Muscle of back (tissue), 3 donors: ENCODE measurements at regions not wholly inside any gene's neighbourhood (a gene's known extent, or its start where the extent isn't known, plus 50 kb on each side); places are given as distances from the start of the nearest gene placed in this dataset.

Experiments used
- DNase-seq, 3 donors: peaks; one replicate each; pipeline versions ENCODE4 v3.0.0 to v3.0.0-alpha.2; 2013

DNA sequence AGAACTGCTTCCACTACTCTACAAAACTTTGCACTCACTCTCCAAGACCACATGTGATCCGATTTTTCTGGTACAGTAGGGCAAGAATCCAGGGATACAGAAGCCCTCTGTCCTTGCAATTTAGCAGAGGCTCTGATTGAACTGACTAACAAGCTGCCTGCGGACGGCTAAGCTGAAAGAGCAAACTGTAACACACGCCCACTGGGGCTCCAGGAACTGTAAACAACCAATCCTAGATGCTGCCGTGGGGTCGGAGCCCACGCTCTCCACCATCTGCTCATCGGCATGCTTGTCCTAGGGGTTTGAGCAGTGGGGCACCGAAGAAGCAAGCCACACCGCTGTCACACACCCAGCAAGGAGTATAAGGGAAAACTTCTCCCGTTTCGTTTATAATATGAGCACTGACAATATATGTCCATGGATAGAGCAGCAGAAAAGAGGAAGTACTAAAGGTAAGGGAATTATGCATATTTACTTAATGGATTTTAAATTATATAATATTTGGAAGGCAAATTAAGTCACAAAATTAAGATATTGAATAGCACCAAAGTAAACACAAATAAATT, 634.4 kb upstream of the POT1 start:
- DNase-seq: no peak

GRCh38 chr7:125563557-125563956, 633.9 kb upstream of the POT1 start:
- DNase-seq: no peak

DNA sequence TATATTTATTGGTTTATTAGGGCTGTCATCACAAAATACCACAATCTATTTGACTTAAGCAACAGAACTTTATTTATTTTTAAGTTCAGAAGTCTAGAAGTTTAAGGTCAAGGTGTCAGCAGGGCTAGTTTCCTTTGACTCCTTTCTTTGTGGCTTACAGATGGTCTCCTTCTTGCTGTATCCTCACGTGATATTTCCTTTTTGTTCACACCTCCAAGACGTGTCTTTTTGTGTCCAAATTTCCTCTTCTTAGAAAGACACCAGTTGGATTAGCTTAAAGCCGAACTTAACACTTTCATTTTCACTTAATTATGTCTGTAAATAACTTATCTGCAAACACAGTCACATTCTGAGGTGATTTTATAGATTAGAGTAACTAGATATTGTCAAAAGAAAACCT, 631.4 kb upstream of the POT1 start:
- no peak for DNase-seq

DNA sequence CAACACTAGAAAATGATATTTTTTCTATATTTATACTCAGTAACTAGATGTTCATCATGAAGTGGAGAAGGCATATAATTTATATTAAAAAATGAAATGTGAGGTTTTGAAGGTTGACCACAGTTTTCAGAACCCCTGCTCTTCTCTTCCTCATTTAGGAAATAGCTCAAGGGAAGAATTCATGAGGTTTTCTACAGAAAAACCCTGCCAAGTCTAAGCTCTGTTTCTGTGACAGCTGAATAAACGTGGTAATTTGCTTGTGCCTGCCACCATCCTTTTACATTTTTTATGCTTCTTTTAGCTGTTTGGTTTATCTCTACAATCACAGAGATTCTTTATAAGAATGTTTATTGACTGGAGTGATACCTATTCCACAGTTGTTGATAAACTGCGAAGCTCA, 630.3 kb upstream of the POT1 start:
- no peak for DNase-seq

DNA sequence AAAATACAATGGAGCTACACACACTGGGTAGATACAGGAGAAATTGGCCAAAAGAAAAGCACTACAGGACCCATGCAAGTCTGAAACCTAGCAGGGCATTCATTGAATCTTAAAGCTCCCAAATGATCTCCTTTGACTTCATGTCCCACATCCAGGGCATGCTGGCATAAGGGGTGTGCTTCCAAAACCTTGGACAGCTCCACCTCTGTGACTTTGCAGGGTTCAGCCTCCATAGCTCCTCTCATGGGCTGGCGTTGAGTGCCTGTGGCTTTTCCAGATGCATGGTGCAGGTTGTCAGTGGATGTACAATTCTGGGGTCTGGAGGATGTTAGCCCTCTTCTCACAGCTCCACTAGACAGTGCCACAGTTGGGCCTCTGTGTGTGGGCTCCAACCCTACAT, 626.3 kb upstream of the POT1 start:
- DNase-seq: no peak

- no peak for DNase-seq
Measured at GRCh38 chr7:125551008-125551407, 621.4 kb upstream of the POT1 start.

DNA sequence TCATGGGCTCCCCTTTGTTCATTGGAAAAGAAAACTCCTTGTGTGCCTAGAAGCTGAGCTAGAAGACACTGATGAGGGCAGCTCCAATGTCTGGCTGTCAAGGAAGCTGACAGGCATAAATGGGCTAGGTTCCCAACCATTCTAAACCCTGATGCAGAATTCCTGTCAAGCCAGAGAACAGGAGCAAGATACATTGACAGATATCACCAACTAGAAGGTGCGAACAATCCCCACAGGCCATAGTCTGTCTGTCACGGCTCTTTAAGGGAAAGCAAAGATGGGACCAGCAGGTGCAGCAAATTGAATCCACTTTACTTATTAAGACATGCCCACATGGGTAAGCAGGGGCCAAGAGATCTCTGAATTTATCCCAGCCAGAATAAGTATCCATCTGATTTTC, 617.9 kb upstream of the POT1 start:
- DNase-seq: no peak

DNA sequence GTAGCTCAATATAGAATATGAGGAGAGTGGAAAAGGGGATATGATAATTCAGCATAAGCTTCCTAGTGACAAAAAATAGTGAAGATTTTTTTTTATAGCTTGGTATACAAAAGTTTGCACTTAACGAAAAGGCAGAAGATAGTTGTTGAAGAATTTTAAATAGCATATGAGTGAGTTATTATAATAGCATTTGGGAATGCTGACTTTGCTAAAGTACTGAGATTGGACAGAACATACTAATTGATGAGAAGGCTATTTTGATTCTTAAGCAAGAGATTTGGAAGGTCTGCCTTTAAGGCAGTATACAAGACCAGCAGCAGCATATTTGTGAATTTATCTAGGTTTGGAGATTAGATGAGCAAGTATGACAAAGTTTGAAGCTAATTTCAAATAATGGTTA, 600.9 kb upstream of the POT1 start:
- DNase-seq: no peak

- no peak for DNase-seq
Measured at GRCh38 chr7:125529249-125529648, 599.6 kb upstream of the POT1 start.

DNA sequence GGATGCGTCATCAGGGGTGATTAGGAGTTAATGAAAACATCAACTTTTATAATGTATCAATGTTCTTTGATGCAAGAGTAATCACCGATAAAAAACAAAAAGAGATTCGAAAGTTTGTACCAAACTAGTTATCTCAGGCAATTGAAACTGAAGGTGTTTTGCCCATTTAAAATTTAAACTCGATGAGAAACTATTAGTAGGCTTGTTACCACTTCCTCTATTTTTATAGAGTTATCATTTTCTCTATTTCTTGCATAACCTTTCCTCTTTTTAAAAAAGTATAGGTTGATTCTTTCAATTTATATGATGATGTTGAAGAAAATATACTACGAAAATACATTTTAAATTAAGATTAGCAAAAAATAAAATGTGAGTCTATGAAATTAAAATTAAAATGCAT, 597.3 kb upstream of the POT1 start:
- DNase-seq: no peak

DNA sequence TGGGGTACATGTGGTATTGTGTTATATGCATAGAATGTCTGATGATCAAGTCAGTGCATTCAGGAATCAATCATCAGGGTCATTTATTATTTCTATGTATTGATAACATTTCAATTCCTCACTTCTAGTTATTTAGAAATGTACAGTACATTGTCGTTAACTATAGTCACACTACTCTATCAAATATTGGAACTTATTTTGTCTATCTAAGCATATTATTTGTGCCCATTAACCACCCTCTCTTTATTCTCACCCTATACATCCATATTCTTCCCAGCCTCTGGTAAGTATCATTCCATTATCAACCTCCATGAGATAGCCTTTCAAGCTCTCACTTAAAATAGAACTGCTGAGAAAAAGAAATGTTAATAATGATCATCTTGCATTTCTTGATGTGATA, 596.5 kb upstream of the POT1 start:
- no peak for DNase-seq

- DNase-seq: peak; percentile 38 to 81 (median 41)
Measured at GRCh38 chr7:125516194-125516593, 586.6 kb upstream of the POT1 start.

DNA sequence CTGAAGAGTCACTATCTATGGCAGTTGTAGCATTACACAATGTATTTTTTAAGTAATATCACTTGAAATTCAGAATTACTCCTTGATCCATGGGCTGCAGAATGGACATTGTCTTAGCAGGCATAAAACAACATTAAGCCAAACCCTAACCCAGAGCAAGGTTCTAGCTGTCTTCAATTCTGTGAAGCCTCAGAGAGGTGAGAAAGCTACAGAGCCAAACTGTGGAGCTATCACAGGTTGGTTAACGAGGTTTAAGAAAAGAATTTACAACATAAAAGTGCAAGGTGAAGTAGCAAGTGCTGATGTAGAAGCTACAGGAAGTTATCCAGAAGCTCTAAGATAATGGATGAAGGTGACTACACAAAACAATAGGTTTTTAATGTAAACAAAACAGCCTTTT, 582.7 kb upstream of the POT1 start:
- no peak for DNase-seq

DNA sequence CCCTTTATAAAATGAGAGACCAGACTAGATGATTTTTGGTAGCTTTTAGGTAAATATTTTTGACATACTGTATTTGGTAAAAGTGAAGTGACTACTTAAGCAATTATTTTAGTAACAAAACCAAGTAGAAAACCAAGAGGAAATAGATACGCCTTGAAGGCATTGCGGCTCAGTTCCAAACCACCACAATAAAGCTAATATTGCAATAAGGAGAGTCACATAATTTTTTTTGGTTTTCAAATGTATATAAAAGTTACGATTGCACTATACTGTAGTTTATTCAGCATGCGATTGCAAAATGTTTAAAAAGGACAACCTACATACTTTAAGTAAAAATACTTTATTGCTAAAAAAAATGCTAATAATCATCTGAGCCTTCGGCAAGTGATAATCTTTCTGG, 581.7 kb upstream of the POT1 start:
- DNase-seq: no peak

- no peak for DNase-seq
Measured at GRCh38 chr7:125506331-125506730, 576.7 kb upstream of the POT1 start.

DNA sequence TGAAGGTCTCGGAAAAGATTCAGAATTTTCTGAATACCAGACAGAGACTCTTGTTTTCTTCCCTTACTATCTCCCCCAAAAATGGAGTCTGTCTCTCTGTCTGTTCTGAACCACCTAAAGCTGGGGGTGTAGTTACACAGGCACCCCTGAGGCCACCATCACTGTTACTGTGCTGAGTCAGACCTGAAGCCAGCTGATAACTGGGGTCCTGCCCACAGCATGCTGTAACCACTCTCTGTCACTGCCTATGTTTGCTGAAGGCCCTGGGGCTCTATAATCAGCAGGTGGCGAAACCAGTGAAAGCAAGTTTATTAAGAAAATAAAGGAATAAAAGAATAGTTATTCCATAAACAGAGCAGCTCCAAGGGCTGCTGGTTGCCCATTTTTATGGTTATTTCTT, 575.2 kb upstream of the POT1 start:
- no peak for DNase-seq

DNA sequence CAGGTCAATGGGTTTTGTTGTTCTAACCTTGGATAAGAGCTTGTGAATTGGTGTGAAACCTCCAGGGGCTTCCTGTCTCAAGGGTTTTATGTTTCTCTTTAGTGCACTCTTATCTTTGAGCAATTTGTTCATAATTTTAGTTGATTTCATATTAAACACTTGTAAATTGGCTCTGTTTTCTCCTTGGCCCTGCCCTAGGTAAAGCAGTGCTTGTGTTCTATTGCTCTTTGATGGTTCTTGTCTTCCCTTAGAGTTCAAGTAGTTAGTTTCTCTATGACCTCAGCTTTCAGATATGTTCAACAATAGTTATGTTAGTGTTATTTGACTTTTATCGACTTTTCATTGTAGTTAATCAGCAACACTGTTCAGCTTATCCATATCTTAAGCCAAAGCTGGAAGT, 566.4 kb upstream of the POT1 start:
- no peak for DNase-seq

DNA sequence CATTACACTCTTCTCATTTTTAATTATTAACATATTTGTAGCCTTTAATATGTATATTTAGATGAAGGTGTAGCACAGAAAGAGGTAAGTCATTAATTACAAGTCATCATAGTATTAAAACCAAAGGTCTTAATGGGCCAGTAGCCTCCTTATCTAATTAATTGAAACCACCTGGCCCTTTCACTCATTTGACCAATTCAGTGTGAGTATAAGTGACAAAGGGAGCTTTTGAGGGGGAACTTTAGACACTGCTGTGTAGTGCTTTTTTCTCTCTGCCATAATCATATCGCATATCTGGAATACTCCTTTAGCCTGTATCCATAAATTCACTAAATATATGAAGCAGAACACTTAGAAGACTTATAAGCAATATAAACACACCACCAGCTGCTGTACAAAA, 562.9 kb upstream of the POT1 start:
- DNase-seq: no peak

DNA sequence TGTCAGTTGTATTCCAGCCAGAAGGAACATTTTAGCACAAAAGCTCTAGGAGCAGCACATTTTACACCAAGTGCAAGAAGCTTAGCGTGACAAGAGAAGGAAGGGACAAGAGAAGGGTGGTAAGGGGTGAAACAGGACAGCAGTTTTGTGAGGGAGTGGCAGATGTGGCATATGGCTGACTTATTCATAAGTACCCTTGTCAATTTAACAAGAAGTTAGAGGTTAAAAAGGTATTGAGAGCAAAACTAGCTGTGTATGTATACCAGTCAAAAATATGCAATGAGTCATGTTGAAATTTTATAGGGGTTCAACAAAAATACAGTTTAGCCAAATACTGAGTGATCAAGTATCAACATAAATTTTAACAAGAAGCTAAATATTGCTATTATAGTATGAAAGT, 561.5 kb upstream of the POT1 start:
- no peak for DNase-seq

DNA sequence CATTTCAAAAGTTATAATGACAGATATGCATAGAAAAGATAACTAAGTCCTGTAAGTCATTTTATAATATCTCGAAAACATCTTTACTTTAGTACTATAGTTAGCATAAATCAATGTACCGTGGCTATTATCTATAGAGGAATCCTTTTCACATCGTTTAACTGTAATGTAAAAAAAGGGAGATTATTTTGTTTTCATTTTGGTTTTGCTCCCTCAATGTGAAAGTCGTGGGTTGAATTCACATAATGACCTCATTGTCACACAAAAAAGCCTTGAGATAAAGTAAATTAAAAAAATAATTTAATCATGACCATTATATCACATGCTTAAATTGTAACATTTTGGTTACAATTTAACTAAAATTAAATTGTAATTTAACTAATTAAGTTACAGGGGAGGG, 560.5 kb upstream of the POT1 start:
- no peak for DNase-seq

GRCh38 chr7:125485223-125485622, 555.6 kb upstream of the POT1 start:
- no peak for DNase-seq

- DNase-seq: no peak
Measured at GRCh38 chr7:125484755-125485154, 555.1 kb upstream of the POT1 start.

GRCh38 chr7:125481323-125481722, 551.7 kb upstream of the POT1 start:
- no peak for DNase-seq

- DNase-seq: no peak
Measured at GRCh38 chr7:125480762-125481161, 551.1 kb upstream of the POT1 start.

DNA sequence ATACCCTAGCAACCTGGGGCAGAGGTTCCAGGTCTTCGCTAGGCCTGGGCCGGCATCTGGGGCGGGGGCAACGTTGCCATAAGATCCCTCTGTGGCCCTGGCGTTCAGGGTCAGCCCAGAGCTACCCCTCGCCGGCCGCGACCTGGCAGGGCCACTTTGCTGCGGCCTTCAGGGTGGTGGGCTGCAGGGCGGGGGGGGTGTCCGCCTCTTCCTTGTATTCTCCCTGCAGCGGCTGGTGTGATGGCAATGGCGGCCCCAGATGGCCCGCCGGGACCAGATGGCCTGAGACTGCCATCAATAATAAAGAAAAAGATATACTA, 539.2 kb upstream of the POT1 start:
- no peak for DNase-seq
